ENCODE measurements at regions not wholly inside any gene's neighbourhood (a gene's known extent, or its start where the extent isn't known, plus 50 kb on each side); places are given as distances from the start of the nearest gene placed in this dataset.

- Histone ChIP-seq H3K36me3 (ENCODE audit: control insufficient read depth in 2 of 2, extremely low read depth in 1 of 2, insufficient read depth in 2 of 2, low read length in 2 of 2) (no peaks in the 10 kb centered on the region), H4K20me1 (replicated peaks; ENCODE audit: control insufficient read depth, extremely low read depth, insufficient read depth, low read length) (no peaks in the 10 kb centered on the region), H3K27ac (ENCODE audit: insufficient read depth, low read depth, low read length) (no peak overlapping the region), H3K9ac (replicated peaks; ENCODE audit: extremely low read depth, insufficient read depth, low read length) (no peak overlapping the region), H3K79me2 (ENCODE audit: control insufficient read depth, insufficient read depth, low read length) (no peaks in the 10 kb centered on the region), H2AFZ (ENCODE audit: low read depth, low read length) (no peak overlapping the region), H3K9me1 (replicated peaks; ENCODE audit: control insufficient read depth, extremely low read depth, insufficient read depth, low read length) (no peaks in the 10 kb centered on the region), H3K4me3 (replicated peaks in 1 of 3; ENCODE audit: insufficient read depth in 1 of 3, low read depth in 1 of 3, low read length in 3 of 3) (no peak overlapping the region), H3K27me3 (ENCODE audit: control insufficient read depth in 2 of 2, insufficient read depth in 2 of 2, low read length in 2 of 2) (no peaks in the 10 kb centered on the region), H3K4me2 (ENCODE audit: insufficient read depth, low read length) (no peak overlapping the region), H3K9me3 (replicated peaks; ENCODE audit: control insufficient read depth, insufficient read depth, low read length) (no peaks in the 10 kb centered on the region), H3K4me1 (ENCODE audit: control insufficient read depth, extremely low read depth, insufficient read depth, low read length) (no peaks in the 10 kb centered on the region)
- ChIA-PET CTCF (no interaction called here), POLR2A (no interaction called here)
- dilution Hi-C loops (cut with MboI; ENCODE audit: extremely low pct_ligation_motif_present, low sequenced_read_pairs) (no loop called here), intact Hi-C loops (cut with micrococcal nuclease) (no loop called here)
- BruUV-seq (replicated peaks): no TSS peak
- FAIRE-seq: no peak
- TF ChIP-seq POLR2AphosphoS5 (IDR thresholded peaks at IDR 0.05; ENCODE audit: insufficient read depth, low read depth, low read length): no peak
- no peak for DNase-seq (ENCODE audit: low read depth, low spot score)
Measured at GRCh38 chrX:4570151-4570550, 856.7 kb upstream of the PRKX start.

GRCh38 chrX:4560192-4560591 is 846.7 kb upstream of the PRKX start:
- ChIA-PET POLR2A (no interaction called here), CTCF (no interaction called here)
- Histone ChIP-seq H3K4me1 (ENCODE audit: control insufficient read depth, extremely low read depth, insufficient read depth, low read length) (no peaks in the 10 kb centered on the region), H4K20me1 (replicated peaks; ENCODE audit: control insufficient read depth, extremely low read depth, insufficient read depth, low read length) (no peaks in the 10 kb centered on the region), H3K9me3 (replicated peaks; ENCODE audit: control insufficient read depth, insufficient read depth, low read length) (no peaks in the 10 kb centered on the region), H3K27ac (ENCODE audit: insufficient read depth, low read depth, low read length) (no peak overlapping the region), H3K4me2 (ENCODE audit: insufficient read depth, low read length) (no peak overlapping the region), H3K9ac (replicated peaks; ENCODE audit: extremely low read depth, insufficient read depth, low read length) (no peak overlapping the region), H3K79me2 (ENCODE audit: control insufficient read depth, insufficient read depth, low read length) (no peaks in the 10 kb centered on the region), H3K9me1 (replicated peaks; ENCODE audit: control insufficient read depth, extremely low read depth, insufficient read depth, low read length) (no peaks in the 10 kb centered on the region), H3K36me3 (ENCODE audit: control insufficient read depth in 2 of 2, extremely low read depth in 1 of 2, insufficient read depth in 2 of 2, low read length in 2 of 2) (no peaks in the 10 kb centered on the region), H3K27me3 (ENCODE audit: control insufficient read depth in 2 of 2, insufficient read depth in 2 of 2, low read length in 2 of 2) (no peaks in the 10 kb centered on the region), H2AFZ (ENCODE audit: low read depth, low read length) (no peak overlapping the region), H3K4me3 (replicated peaks in 1 of 3; ENCODE audit: insufficient read depth in 1 of 3, low read depth in 1 of 3, low read length in 3 of 3) (no peak overlapping the region)
- intact Hi-C loops (cut with micrococcal nuclease) (no loop called here), dilution Hi-C loops (cut with MboI; ENCODE audit: extremely low pct_ligation_motif_present, low sequenced_read_pairs) (no loop called here)
- TF ChIP-seq POLR2A (IDR thresholded peaks at IDR 0.05; ENCODE audit: low read depth, low read length): no peak
- TF ChIP-seq MAX (IDR thresholded peaks at IDR 0.05; ENCODE audit: insufficient read depth, insufficient read length): no peak
- no peak for TF ChIP-seq GATA2 (IDR thresholded peaks at IDR 0.05; ENCODE audit: insufficient read depth, insufficient read length, low read depth, low read length)
- no peak for TF ChIP-seq POLR2AphosphoS5 (IDR thresholded peaks at IDR 0.05; ENCODE audit: insufficient read depth, low read depth, low read length)
- no peak for TF ChIP-seq CTCF (IDR thresholded peaks at IDR 0.05; ENCODE audit: extremely low read depth in 1 of 2, insufficient read depth in 1 of 2, low read depth in 1 of 2, low read length in 2 of 2)
- no peak for TF ChIP-seq MYC (IDR thresholded peaks at IDR 0.05; ENCODE audit: low read depth, low read length)
- no peak for TF ChIP-seq JUN (IDR thresholded peaks at IDR 0.05; ENCODE audit: borderline replicate concordance, insufficient read depth, insufficient read length, low read depth)
- no peak for TF ChIP-seq FOS (IDR thresholded peaks at IDR 0.05; ENCODE audit: borderline replicate concordance, insufficient read depth, low read length)
- TF ChIP-seq EZH2 (IDR thresholded peaks at IDR 0.05; ENCODE audit: borderline replicate concordance, low read depth, low read length, severe bottlenecking): no peak
- DNase-seq (ENCODE audit: low read depth, low spot score) (no peak), FAIRE-seq (no peak)
- BruUV-seq (replicated peaks): no TSS peak
